Karpas-422 (cell line): ENCODE measurements at regions not wholly inside any gene's neighbourhood (a gene's known extent, or its start where the extent isn't known, plus 50 kb on each side); places are given as distances from the start of the nearest gene placed in this dataset.

Experiments used
- DNase-seq: peaks from one replicate; pipeline ENCODE4 v3.0.0-alpha.2; 2015
- H2AFZ ChIP-seq: fragments of 200-600 bp; sonication (generic); 2 replicates; pipeline ENCODE4 v1.6.1; 2014; ENCODE audit warnings: antibody characterized with exemption, low read length, mixed read lengths
- H3K27ac ChIP-seq: fragments of 200-600 bp; sonication (generic); 2 replicates; pipeline ENCODE4 v1.5.1; 2014; ENCODE audit warnings: mild to moderate bottlenecking, low read length, moderate library complexity
- H3K27me3 ChIP-seq: fragments of 200-600 bp; sonication (generic); 2 replicates; pipeline ENCODE4 v1.6.1; 2014; ENCODE audit warnings: low read length, mixed read lengths
- H3K36me3 ChIP-seq: fragments of 200-600 bp; sonication (generic); 2 replicates; pipeline ENCODE4 v1.6.1; 2014; ENCODE audit warnings: low read length, mixed read lengths; ENCODE audit not compliant: insufficient read depth
- H3K4me1 ChIP-seq: fragments of 200-600 bp; sonication (generic); 2 replicates; pipeline ENCODE4 v1.6.1; 2014; ENCODE audit warnings: mild to moderate bottlenecking, low read length, mixed read lengths
- H3K4me2 ChIP-seq: fragments of 200-600 bp; sonication (generic); 2 replicates; pipeline ENCODE4 v1.6.1; 2014; ENCODE audit warnings: low read length, low read depth, mild to moderate bottlenecking; ENCODE audit not compliant: poor library complexity, severe bottlenecking
- H3K4me3 ChIP-seq: fragments of 200-600 bp; sonication (generic); 2 replicates; pipeline ENCODE4 v1.5.1; 2014; ENCODE audit warnings: mild to moderate bottlenecking, antibody characterized with exemption, low read length, mixed read lengths
- H3K79me2 ChIP-seq: fragments of 200-600 bp; sonication (generic); 2 replicates; pipeline ENCODE4 v1.6.1; 2014; ENCODE audit warnings: mild to moderate bottlenecking, low read length, mixed read lengths
- H3K9ac ChIP-seq: fragments of 200-600 bp; sonication (generic); 2 replicates; pipeline ENCODE4 v1.6.0; 2014; ENCODE audit warnings: low read length
- H3K9me2 ChIP-seq: fragments of 200-600 bp; sonication (generic), shearing (Covaris generic); replicated peaks from 2 replicates; pipeline ENCODE4 v1.6.0; 2014; ENCODE audit warnings: mild to moderate bottlenecking, low read length, moderate library complexity; ENCODE audit not compliant: insufficient read depth
- H3K9me3 ChIP-seq: fragments of 300-700, 200-600 bp; sonication (generic); 2 replicates; pipeline ENCODE4 v1.6.1; 2014; ENCODE audit warnings: low read length, mixed read lengths
- H4K20me1 ChIP-seq: fragments of 200-600 bp; sonication (generic); 2 replicates; pipeline ENCODE4 v1.6.1; 2014; ENCODE audit warnings: mild to moderate bottlenecking, antibody characterized with exemption, low read length, low read depth; ENCODE audit not compliant: insufficient read depth

GRCh38 chr5:174431504-174431903, 292.9 kb upstream of the MSX2 start:
- H3K36me3 ChIP-seq, result no peaks in the 10 kb centered on the region
- H4K20me1 ChIP-seq, result no peaks in the 10 kb centered on the region
- H3K79me2 ChIP-seq, result no peaks in the 10 kb centered on the region
- H3K9me2 ChIP-seq, result no peaks in the 10 kb centered on the region
- no peaks in the 10 kb centered on the region for H3K9me3 ChIP-seq
- no peak overlapping the region for H3K9ac ChIP-seq
- no peaks in the 10 kb centered on the region for H3K4me1 ChIP-seq
- H3K27me3 ChIP-seq, result no peaks in the 10 kb centered on the region
- no peak overlapping the region for H2AFZ ChIP-seq
- H3K27ac ChIP-seq, result no peak overlapping the region
- no peak overlapping the region for H3K4me2 ChIP-seq
- H3K4me3 ChIP-seq, result no peak overlapping the region
- no peak for DNase-seq

GRCh38 chr5:174433098-174433497, 291.3 kb upstream of the MSX2 start:
- Histone ChIP-seq H3K36me3 (no peaks in the 10 kb centered on the region), H3K9me3 (no peaks in the 10 kb centered on the region), H3K79me2 (no peaks in the 10 kb centered on the region), H3K9ac (no peak overlapping the region), H3K4me2 (no peak overlapping the region), H3K9me2 (no peaks in the 10 kb centered on the region), H3K27me3 (no peaks in the 10 kb centered on the region), H2AFZ (no peak overlapping the region), H3K4me1 (no peaks in the 10 kb centered on the region), H3K27ac (no peak overlapping the region), H3K4me3 (no peak overlapping the region), H4K20me1 (no peaks in the 10 kb centered on the region)
- no peak for DNase-seq

- no peaks in the 10 kb centered on the region for H3K36me3 ChIP-seq
- H4K20me1 ChIP-seq, result no peaks in the 10 kb centered on the region
- no peak overlapping the region for H3K27ac ChIP-seq
- no peak overlapping the region for H3K4me2 ChIP-seq
- no peak overlapping the region for H3K9ac ChIP-seq
- H3K9me2 ChIP-seq, result no peaks in the 10 kb centered on the region
- H3K4me3 ChIP-seq, result no peak overlapping the region
- no peaks in the 10 kb centered on the region for H3K4me1 ChIP-seq
- H3K27me3 ChIP-seq, result no peaks in the 10 kb centered on the region
- no peaks in the 10 kb centered on the region for H3K9me3 ChIP-seq
- H3K79me2 ChIP-seq, result no peaks in the 10 kb centered on the region
- no peak overlapping the region for H2AFZ ChIP-seq
- no peak for DNase-seq
Measured at GRCh38 chr5:174436750-174437149, 287.6 kb upstream of the MSX2 start.

GRCh38 chr5:174444479-174445188, 279.7 kb upstream of the MSX2 start:
- H3K79me2 ChIP-seq, result no peaks in the 10 kb centered on the region
- no peaks in the 10 kb centered on the region for H3K9me3 ChIP-seq
- no peaks in the 10 kb centered on the region for H3K27me3 ChIP-seq
- no peaks in the 10 kb centered on the region for H3K9me2 ChIP-seq
- DNase-seq, result no peak
- H3K4me2 ChIP-seq, result no peak overlapping the region
- no peak overlapping the region for H3K27ac ChIP-seq
- H3K9ac ChIP-seq, result no peak overlapping the region
- H3K4me1 ChIP-seq, result no peaks in the 10 kb centered on the region
- no peaks in the 10 kb centered on the region for H4K20me1 ChIP-seq
- no peak overlapping the region for H2AFZ ChIP-seq
- H3K36me3 ChIP-seq, result no peaks in the 10 kb centered on the region
- no peak overlapping the region for H3K4me3 ChIP-seq

- Histone ChIP-seq H3K4me2 (no peak overlapping the region), H3K27me3 (no peaks in the 10 kb centered on the region), H3K9ac (no peak overlapping the region), H3K27ac (no peak overlapping the region), H3K36me3 (no peaks in the 10 kb centered on the region), H3K79me2 (no peaks in the 10 kb centered on the region), H3K9me3 (no peaks in the 10 kb centered on the region), H3K4me3 (no peak overlapping the region), H2AFZ (no peak overlapping the region), H3K9me2 (no peaks in the 10 kb centered on the region), H4K20me1 (no peaks in the 10 kb centered on the region), H3K4me1 (no peaks in the 10 kb centered on the region)
- no peak for DNase-seq
Measured at GRCh38 chr5:174446446-174446845, 277.9 kb upstream of the MSX2 start.

- Histone ChIP-seq H3K27me3 (no peaks in the 10 kb centered on the region), H4K20me1 (no peaks in the 10 kb centered on the region), H3K36me3 (no peaks in the 10 kb centered on the region), H3K4me2 (no peak overlapping the region), H3K4me3 (no peak overlapping the region), H3K4me1 (no peaks in the 10 kb centered on the region), H3K9ac (no peak overlapping the region), H3K9me3 (no peaks in the 10 kb centered on the region), H2AFZ (no peak overlapping the region), H3K27ac (no peak overlapping the region), H3K79me2 (no peaks in the 10 kb centered on the region), H3K9me2 (no peaks in the 10 kb centered on the region)
- no peak for DNase-seq
Measured at GRCh38 chr5:174446988-174447387, 277.4 kb upstream of the MSX2 start.

- H3K4me1 ChIP-seq, result no peaks in the 10 kb centered on the region
- H3K27me3 ChIP-seq, result no peaks in the 10 kb centered on the region
- no peaks in the 10 kb centered on the region for H3K36me3 ChIP-seq
- H3K9ac ChIP-seq, result no peak overlapping the region
- no peak overlapping the region for H3K27ac ChIP-seq
- H3K9me2 ChIP-seq, result no peaks in the 10 kb centered on the region
- H2AFZ ChIP-seq, result no peak overlapping the region
- H3K9me3 ChIP-seq, result no peaks in the 10 kb centered on the region
- no peak for DNase-seq
- no peak overlapping the region for H3K4me2 ChIP-seq
- H3K79me2 ChIP-seq, result no peaks in the 10 kb centered on the region
- H4K20me1 ChIP-seq, result no peaks in the 10 kb centered on the region
- H3K4me3 ChIP-seq, result no peak overlapping the region
Measured at GRCh38 chr5:174448041-174448440, 276.3 kb upstream of the MSX2 start.

- DNase-seq, result no peak
- Histone ChIP-seq H4K20me1 (no peaks in the 10 kb centered on the region), H3K27me3 (no peaks in the 10 kb centered on the region), H3K4me3 (no peak overlapping the region), H3K9me2 (no peaks in the 10 kb centered on the region), H3K9me3 (no peaks in the 10 kb centered on the region), H3K27ac (no peak overlapping the region), H3K36me3 (no peaks in the 10 kb centered on the region), H3K4me1 (no peaks in the 10 kb centered on the region), H3K79me2 (no peaks in the 10 kb centered on the region), H2AFZ (no peak overlapping the region), H3K4me2 (no peak overlapping the region), H3K9ac (no peak overlapping the region)
Measured at GRCh38 chr5:174448662-174449061, 275.7 kb upstream of the MSX2 start.
